ENCODE measurements at regions not wholly inside any gene's neighbourhood (a gene's known extent, or its start where the extent isn't known, plus 50 kb on each side); places are given as distances from the start of the nearest gene placed in this dataset.

DNA sequence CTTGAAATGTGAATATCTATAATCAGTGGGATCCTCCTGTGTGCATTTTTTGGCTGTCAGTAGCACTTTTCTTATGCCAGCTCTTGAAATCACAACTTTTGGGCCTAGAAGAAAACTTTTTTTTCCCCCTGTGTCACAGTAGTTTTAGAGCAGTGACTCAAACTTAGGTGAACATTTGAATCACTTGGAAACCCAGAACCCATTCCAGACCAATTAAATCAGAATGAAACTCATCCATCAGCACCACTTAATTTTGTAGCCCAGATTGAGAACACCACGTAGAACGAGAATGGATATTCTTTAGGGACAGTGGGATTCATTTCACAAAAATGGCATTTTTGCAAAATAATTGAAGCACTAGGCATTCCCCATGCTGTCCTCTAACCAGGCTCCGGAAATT, 224.8 kb upstream of the NANOGP8 start:
- TF ChIP-seq EZH2 (IDR thresholded peaks at IDR 0.05; ENCODE audit: low read depth, unreplicated experiment), result no peak
- no peak for TF ChIP-seq EZH2phosphoT487 (IDR thresholded peaks at IDR 0.05; ENCODE audit: unreplicated experiment)
- TF ChIP-seq CTCF (conservative IDR thresholded peaks at IDR 0.05; ENCODE audit: low read depth in 2 of 2), result no peak
- no peak for TF ChIP-seq CREB1 (CRISPR knock-in tag; IDR thresholded peaks at IDR 0.05; ENCODE audit: low read depth)
- no peak for TF ChIP-seq ZNF114 (CRISPR knock-in tag; IDR thresholded peaks at IDR 0.05)
- no peak for TF ChIP-seq ETS1 (IDR thresholded peaks at IDR 0.05)
- no peak for TF ChIP-seq POLR2AphosphoS5 (IDR thresholded peaks at IDR 0.05; ENCODE audit: low read depth)
- TF ChIP-seq NANOG (IDR thresholded peaks at IDR 0.05; ENCODE audit: borderline replicate concordance), result no peak
- no peak for TF ChIP-seq REST (IDR thresholded peaks at IDR 0.05; ENCODE audit: unreplicated experiment)
- TF ChIP-seq JUNB (IDR thresholded peaks at IDR 0.05; ENCODE audit: unreplicated experiment), result no peak
- no peak for TF ChIP-seq STAT1 (IDR thresholded peaks at IDR 0.05; ENCODE audit: unreplicated experiment)
